ENCODE measurements at regions not wholly inside any gene's neighbourhood (a gene's known extent, or its start where the extent isn't known, plus 50 kb on each side); places are given as distances from the start of the nearest gene placed in this dataset.

- TF ChIP-seq CTCF (IDR thresholded peaks at IDR 0.05 in 2 of 3, conservative IDR thresholded peaks at IDR 0.05 in 1 of 3; ENCODE audit: borderline replicate concordance in 1 of 3, insufficient read depth in 1 of 3, low read depth in 2 of 3, low read length in 2 of 3) (no peak), EZH2phosphoT487 (IDR thresholded peaks at IDR 0.05; ENCODE audit: borderline replicate concordance) (no peak), POLR2A (IDR thresholded peaks at IDR 0.05; ENCODE audit: borderline replicate concordance, extremely low read depth, insufficient read depth, insufficient read length) (no peak), SIN3A (IDR thresholded peaks at IDR 0.05; ENCODE audit: low read depth) (no peak), EZH2 (IDR thresholded peaks at IDR 0.05) (no peak)
Measured at GRCh38 chrX:39903937-39904336, 193.8 kb downstream of the BCOR start.

Measured in HCT116 (cell line).